ENCODE measurements at regions not wholly inside any gene's neighbourhood (a gene's known extent, or its start where the extent isn't known, plus 50 kb on each side); places are given as distances from the start of the nearest gene placed in this dataset.

DNA sequence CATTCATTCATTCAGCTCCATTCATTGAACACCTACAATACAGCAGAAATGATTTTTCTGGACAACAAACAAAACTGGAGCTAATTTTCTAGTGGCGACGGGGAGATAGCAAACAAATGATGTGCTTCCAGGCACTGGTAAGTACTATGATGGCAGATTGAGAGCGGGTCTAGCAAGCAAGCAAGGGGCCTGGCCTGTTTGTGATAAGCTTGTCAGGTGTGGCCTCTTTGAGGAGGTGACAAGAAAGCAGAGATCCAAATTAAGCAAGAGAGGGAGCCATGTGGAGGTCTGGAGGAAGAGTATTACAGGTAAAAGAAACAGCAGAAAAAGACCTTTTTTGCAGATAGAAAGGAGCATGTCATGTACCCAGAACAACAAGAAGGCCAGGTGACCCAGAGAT lies 216.1 kb upstream of the CPHXL start:
- TF ChIP-seq POLR2A (IDR thresholded peaks at IDR 0.05): no peak
- TF ChIP-seq, protein P1, sequence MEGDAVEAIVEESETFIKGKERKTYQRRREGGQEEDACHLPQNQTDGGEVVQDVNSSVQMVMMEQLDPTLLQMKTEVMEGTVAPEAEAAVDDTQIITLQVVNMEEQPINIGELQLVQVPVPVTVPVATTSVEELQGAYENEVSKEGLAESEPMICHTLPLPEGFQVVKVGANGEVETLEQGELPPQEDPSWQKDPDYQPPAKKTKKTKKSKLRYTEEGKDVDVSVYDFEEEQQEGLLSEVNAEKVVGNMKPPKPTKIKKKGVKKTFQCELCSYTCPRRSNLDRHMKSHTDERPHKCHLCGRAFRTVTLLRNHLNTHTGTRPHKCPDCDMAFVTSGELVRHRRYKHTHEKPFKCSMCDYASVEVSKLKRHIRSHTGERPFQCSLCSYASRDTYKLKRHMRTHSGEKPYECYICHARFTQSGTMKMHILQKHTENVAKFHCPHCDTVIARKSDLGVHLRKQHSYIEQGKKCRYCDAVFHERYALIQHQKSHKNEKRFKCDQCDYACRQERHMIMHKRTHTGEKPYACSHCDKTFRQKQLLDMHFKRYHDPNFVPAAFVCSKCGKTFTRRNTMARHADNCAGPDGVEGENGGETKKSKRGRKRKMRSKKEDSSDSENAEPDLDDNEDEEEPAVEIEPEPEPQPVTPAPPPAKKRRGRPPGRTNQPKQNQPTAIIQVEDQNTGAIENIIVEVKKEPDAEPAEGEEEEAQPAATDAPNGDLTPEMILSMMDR (IDR thresholded peaks at IDR 0.05): no peak
